Thyroid gland (tissue), 4 donors: ENCODE measurements at regions not wholly inside any gene's neighbourhood (a gene's known extent, or its start where the extent isn't known, plus 50 kb on each side); places are given as distances from the start of the nearest gene placed in this dataset.
A peak's percentile ranks its signal among the peaks of the same experiment; 100 is the strongest.

Experiments
- DNase-seq, 2 donors: peaks; one replicate each; pipeline ENCODE4 v3.0.0-alpha.2; 2019
- H3K27ac ChIP-seq, 3 donors: fragments of 200-600 bp; sonication (generic); 1 replicate in 2 of 3; 2 replicates in 1 of 3; pipeline ENCODE4 v1.5.1; 2016 to 2019; ENCODE audit warnings: mild to moderate bottlenecking in 1 of 3, moderate library complexity in 1 of 3
- H3K27me3 ChIP-seq: fragments of 200-600 bp; sonication (generic); one replicate; pipeline ENCODE4 v1.5.1; 2019
- H3K36me3 ChIP-seq, 2 donors: fragments of 200-600 bp; sonication (generic); one replicate each; pipeline ENCODE4 v1.5.1; 2016 to 2019
- H3K4me1 ChIP-seq, 2 donors: fragments of 200-600 bp; sonication (generic); one replicate each; pipeline ENCODE4 v1.5.1; 2017 to 2019
- H3K4me3 ChIP-seq, 3 donors: fragments of 200-600 bp; sonication (generic); replicated peaks in 1 of 3; 1 replicate in 2 of 3; 2 replicates in 1 of 3; pipeline ENCODE4 v1.5.1; 2016; ENCODE audit warnings: mild to moderate bottlenecking in 1 of 3
- H3K9me3 ChIP-seq: fragments of 200-600 bp; sonication (generic); one replicate; pipeline ENCODE4 v1.5.1; 2017
- CTCF ChIP-seq, 6 experiments: fragments of 200-600 bp in 3 of 6; fragments of 450-650 bp in 3 of 6; sonication (generic) in 3 of 6; IDR thresholded peaks; one replicate each; pipeline ENCODE4 v1.5.1; 2016 to 2019; ENCODE audit warnings: antibody characterized with exemption in 6 of 6, mild to moderate bottlenecking in 2 of 6, inconsistent platforms in 1 of 6, moderate library complexity in 1 of 6
- POLR2A ChIP-seq, 2 donors: fragments of 450-650 bp; IDR thresholded peaks; one replicate each; pipeline ENCODE4 v1.6.1; 2017; ENCODE audit warnings: antibody characterized with exemption in 2 of 2, mild to moderate bottlenecking in 2 of 2, moderate library complexity in 1 of 2
- WGBS, 2 donors: methylation state at CpG; one replicate each; pipeline ENCODE4 v1.1.5; 2017; 5-methylcytosine and 5-hydroxymethylcytosine counted together
- intact Hi-C: fragments of 100-400 bp; cut with DNase I; formaldehyde crosslinking; loops from one replicate; pipeline ENCODE4 v1.15.1; 2023

GRCh38 chr17:77010667-77011066 lies 130.1 kb upstream of the SEC14L1 start:
- intact Hi-C loops, result no loop called here
- H3K4me3 ChIP-seq, result no peak overlapping the region
- no peak for DNase-seq
- H3K4me1 ChIP-seq, result no peaks in the 10 kb centered on the region
- no peaks in the 10 kb centered on the region for H3K27me3 ChIP-seq
- no peaks in the 10 kb centered on the region for H3K9me3 ChIP-seq
- no peak for TF ChIP-seq CTCF (IDR thresholded peaks at IDR 0.05)
- H3K27ac ChIP-seq, result no peak overlapping the region
- H3K36me3 ChIP-seq, result no peaks in the 10 kb centered on the region

- H3K27me3 ChIP-seq, result no peaks in the 10 kb centered on the region
These were observed 129.4 kb upstream of the SEC14L1 start for GRCh38 chr17:77011173-77012011.

GRCh38 chr17:77018504-77018903 lies 122.3 kb upstream of the SEC14L1 start:
- H3K4me3 ChIP-seq, result no peak overlapping the region
- no peaks in the 10 kb centered on the region for H3K9me3 ChIP-seq
- TF ChIP-seq CTCF (IDR thresholded peaks at IDR 0.05) (no peak), POLR2A (IDR thresholded peaks at IDR 0.05) (no peak)
- no peaks in the 10 kb centered on the region for H3K27me3 ChIP-seq
- intact Hi-C loops, result no loop called here
- H3K36me3 ChIP-seq, result no peaks in the 10 kb centered on the region
- H3K4me1 ChIP-seq, result no peaks in the 10 kb centered on the region
- no peak for DNase-seq
- H3K27ac ChIP-seq, result no peak overlapping the region
- 64 to 71% methylated on average over 5 of the region's 5 CpGs for WGBS, 2 donors

More at GRCh38 chr17:77011173-77012011, 129.4 kb upstream of the SEC14L1 start:
- Histone ChIP-seq H3K4me1 (no peaks in the 10 kb centered on the region), H3K4me3 (no peak overlapping the region), H3K9me3 (no peaks in the 10 kb centered on the region), H3K27ac (no peak overlapping the region), H3K36me3 (no peaks in the 10 kb centered on the region)
- peak; percentile 23 to 26 for DNase-seq
- intact Hi-C loops, result no loop called here
- WGBS, 2 donors, result 64 to 65% methylated on average over 7 of the region's 7 CpGs
- peak in 2 of 6 experiments; percentile 37 to 46 for TF ChIP-seq CTCF (IDR thresholded peaks at IDR 0.05)
- no peak for TF ChIP-seq POLR2A (IDR thresholded peaks at IDR 0.05)

- intact Hi-C loops, result no loop called here
- H3K4me1 ChIP-seq, result no peaks in the 10 kb centered on the region
- 60 to 81% methylated on average over 7 to 9 of the region's 12 CpGs for WGBS, 2 donors
- H3K27me3 ChIP-seq, result no peaks in the 10 kb centered on the region
- H3K36me3 ChIP-seq, result no peaks in the 10 kb centered on the region
- no peaks in the 10 kb centered on the region for H3K9me3 ChIP-seq
- no peak overlapping the region for H3K4me3 ChIP-seq
- H3K27ac ChIP-seq, result no peak overlapping the region
- no peak for DNase-seq
- TF ChIP-seq CTCF (IDR thresholded peaks at IDR 0.05), result no peak
- no peak for TF ChIP-seq POLR2A (IDR thresholded peaks at IDR 0.05)
These were observed 120.8 kb upstream of the SEC14L1 start for GRCh38 chr17:77019893-77020379.

- TF ChIP-seq POLR2A (IDR thresholded peaks at IDR 0.05), result no peak
- TF ChIP-seq CTCF (IDR thresholded peaks at IDR 0.05), result no peak
These were observed 119.8 kb upstream of the SEC14L1 start for GRCh38 chr17:77020973-77021372.

More at GRCh38 chr17:77020973-77021372, 119.8 kb upstream of the SEC14L1 start:
- WGBS, 2 donors, result 67 to 73% methylated on average over 1 of the region's 1 CpG
- Histone ChIP-seq H3K27ac (no peak overlapping the region), H3K4me3 (no peak overlapping the region), H3K36me3 (no peaks in the 10 kb centered on the region), H3K9me3 (no peaks in the 10 kb centered on the region), H3K27me3 (no peaks in the 10 kb centered on the region), H3K4me1 (no peaks in the 10 kb centered on the region)
- intact Hi-C loops, result no loop called here
- DNase-seq, result no peak
